ENCODE measurements at regions not wholly inside any gene's neighbourhood (a gene's known extent, or its start where the extent isn't known, plus 50 kb on each side); places are given as distances from the start of the nearest gene placed in this dataset.

GRCh38 chr19:30686176-30686820, 314.1 kb downstream of the ZNF536 start:
- no peak overlapping the region for H3K23ac ChIP-seq (ENCODE audit: insufficient read length, low read depth, low read length)
- H3K27ac ChIP-seq (ENCODE audit: insufficient read length, low read depth, low read length) = no peak overlapping the region
- H3K4me3 Mint-ChIP-seq = no peak overlapping the region
- no peak overlapping the region; the same call in 1 of the 2 replicates for H3K14ac ChIP-seq (ENCODE audit: insufficient read depth, low read length)
- no peaks in the 10 kb centered on the region for H3K79me1 ChIP-seq (ENCODE audit: insufficient read depth, low read depth, low read length, poor library complexity, severe bottlenecking)
- H2BK120ac ChIP-seq (ENCODE audit: low read depth, low read length, poor library complexity, severe bottlenecking) = no peak overlapping the region
- no peaks in the 10 kb centered on the region for H3K27me3 ChIP-seq (ENCODE audit: insufficient read depth, low read length)
- no peak overlapping the region for H2AK5ac ChIP-seq (ENCODE audit: insufficient read length, low read length)
- H3K4me1 ChIP-seq (ENCODE audit: insufficient read depth, low read length) = peaks cover 1% of the 10 kb centered on the region; the same call in 1 of the 2 replicates
- H3K9ac ChIP-seq (ENCODE audit: extremely low read depth, insufficient read length, low read length) = no peak overlapping the region
- no peak overlapping the region for H2BK15ac ChIP-seq (ENCODE audit: low read depth, low read length)
- no peak overlapping the region for H3K56ac ChIP-seq (ENCODE audit: insufficient read length, low read depth, low read length)
- WGBS (ENCODE audit: extremely low coverage, insufficient read length, low lambda C conversion rate) = no CpG with 5 or more reads among the region's 23 CpGs
- no peak overlapping the region; a peak in 1 of 7 replicates for H3K27ac Mint-ChIP-seq
- no peaks in the 10 kb centered on the region for H3K23me2 ChIP-seq (ENCODE audit: insufficient read length, low read depth, low read length, poor library complexity, severe bottlenecking)
- H3K9me3 ChIP-seq (ENCODE audit: control insufficient read depth, low read depth, low read length) = no peaks in the 10 kb centered on the region
- no peak overlapping the region for H3K4me2 ChIP-seq (ENCODE audit: insufficient read depth, insufficient read length, low read length)
- no peak overlapping the region for H3K4ac ChIP-seq (ENCODE audit: low read depth, low read length)
- no peak overlapping the region for H2BK20ac ChIP-seq (ENCODE audit: low read depth, low read length, poor library complexity, severe bottlenecking)
- DNase-seq = no peak
- H4K5ac ChIP-seq (ENCODE audit: insufficient read length, low read depth, low read length) = no peak overlapping the region
- H2AFZ ChIP-seq (ENCODE audit: low read length) = no peak overlapping the region
- H3K36me3 Mint-ChIP-seq (ENCODE audit: insufficient read depth in 1 of 3, low read depth in 3 of 3) = no peaks in the 10 kb centered on the region
- H4K20me1 ChIP-seq (ENCODE audit: control insufficient read depth, insufficient read depth, insufficient read length) = no peaks in the 10 kb centered on the region
- H4K8ac ChIP-seq (replicated peaks; ENCODE audit: insufficient read length, low read depth, low read length) = no peak overlapping the region
- H3K27me3 Mint-ChIP-seq (ENCODE audit: low read depth) = no peaks in the 10 kb centered on the region
- H2BK5ac ChIP-seq (ENCODE audit: insufficient read length, low read length) = no peak overlapping the region
- H3K9me3 Mint-ChIP-seq = no peaks in the 10 kb centered on the region
- no peak overlapping the region for H2BK12ac ChIP-seq (ENCODE audit: insufficient read length, low read depth, low read length)
- H3T11ph ChIP-seq (ENCODE audit: low read length) = no peak overlapping the region
- no peak overlapping the region for H3K18ac ChIP-seq (ENCODE audit: insufficient read length, low read depth, low read length)
- peak; percentile 26; the same call in 1 of the 3 replicates for TF ChIP-seq CTCF (conservative IDR thresholded peaks at IDR 0.05)
- H4K91ac ChIP-seq (ENCODE audit: insufficient read length, low read depth, low read length) = no peak overlapping the region
- H3K79me2 ChIP-seq (ENCODE audit: insufficient read depth, low read length) = no peaks in the 10 kb centered on the region
- H3K4me1 Mint-ChIP-seq = peaks cover 31 to 33% of the 10 kb centered on the region in 2 experiments

Data from H9 (cell line).